Umbilical cord (tissue), 1 donor: ENCODE measurements at regions not wholly inside any gene's neighbourhood (a gene's known extent, or its start where the extent isn't known, plus 50 kb on each side); places are given as distances from the start of the nearest gene placed in this dataset.
"Not testable (repeated sequence)": the region's sequence is repeated elsewhere in the genome, so short reads cannot be mapped to it uniquely, and the experiment has no call there.

Experiments used
- DNase-seq: peaks from one replicate; pipeline ENCODE4 v3.0.0-alpha.2; 2015; ENCODE audit warnings: low spot score

- not testable (repeated sequence) for DNase-seq
Observed at GRCh38 chrX:149420566-149420965, 84.5 kb downstream of the IDS start.

- DNase-seq, result no peak
Observed at GRCh38 chrX:149398027-149398426, 107.1 kb downstream of the IDS start.

GRCh38 chrX:149392921-149393320, 112.2 kb downstream of the IDS start:
- DNase-seq, result peak; percentile 9

- DNase-seq, result no peak
Observed at GRCh38 chrX:149383852-149384251, 121.3 kb downstream of the IDS start.

GRCh38 chrX:149374751-149375150, 130.4 kb downstream of the IDS start:
- no peak for DNase-seq

GRCh38 chrX:149372866-149373265, 132.2 kb downstream of the IDS start:
- no peak for DNase-seq

GRCh38 chrX:149371986-149372385, 133.1 kb downstream of the IDS start:
- peak; percentile 80 for DNase-seq

GRCh38 chrX:149370097-149370496, 135.0 kb downstream of the IDS start:
- peak; percentile 81 for DNase-seq

GRCh38 chrX:149365552-149365951, 139.6 kb downstream of the IDS start:
- no peak for DNase-seq

GRCh38 chrX:149365061-149365460, 140.0 kb downstream of the IDS start:
- no peak for DNase-seq

- peak; percentile 50 for DNase-seq
Observed at GRCh38 chrX:149363965-149364364, 141.1 kb downstream of the IDS start.

- DNase-seq, result no peak
Observed at GRCh38 chrX:149346306-149346705, 158.8 kb downstream of the IDS start.

GRCh38 chrX:149322316-149322715, 182.8 kb downstream of the IDS start:
- peak; percentile 3 for DNase-seq

GRCh38 chrX:149313871-149314371, 191.2 kb downstream of the IDS start:
- DNase-seq, result peak; percentile 62

GRCh38 chrX:149312988-149313387, 192.1 kb downstream of the IDS start:
- DNase-seq, result peak; percentile 23

GRCh38 chrX:149312097-149312496, 193.0 kb downstream of the IDS start:
- no peak for DNase-seq

- DNase-seq, result no peak
Observed at GRCh38 chrX:149302705-149303104, 202.4 kb downstream of the IDS start.

GRCh38 chrX:149298111-149298510, 207.0 kb downstream of the IDS start:
- DNase-seq, result peak; percentile 5

GRCh38 chrX:149296092-149296491, 209.0 kb downstream of the IDS start:
- no peak for DNase-seq

- DNase-seq, result peak; percentile 38
Observed at GRCh38 chrX:149286940-149287349, 218.2 kb downstream of the IDS start.

- no peak for DNase-seq
Observed at GRCh38 chrX:149284616-149285015, 220.5 kb downstream of the IDS start.

GRCh38 chrX:149283853-149284252, 221.3 kb downstream of the IDS start:
- DNase-seq, result no peak

GRCh38 chrX:149282909-149283308, 222.2 kb downstream of the IDS start:
- no peak for DNase-seq

GRCh38 chrX:149280011-149280410, 225.1 kb downstream of the IDS start:
- no peak for DNase-seq
